ENCODE measurements at regions not wholly inside any gene's neighbourhood (a gene's known extent, or its start where the extent isn't known, plus 50 kb on each side); places are given as distances from the start of the nearest gene placed in this dataset.

GRCh38 chr5:51731421-51732029, 348.3 kb downstream of the ISL1 start:
- TF ChIP-seq CTCF (IDR thresholded peaks at IDR 0.05) = no peak
- TF ChIP-seq POLR2AphosphoS5 (IDR thresholded peaks at IDR 0.05; ENCODE audit: low read depth, low read length) = no peak
- no peak for TF ChIP-seq REST (IDR thresholded peaks at IDR 0.05; ENCODE audit: insufficient read depth in 1 of 2, low read depth in 2 of 2, low read length in 1 of 2)

Measured in Panc1 (cell line).